ENCODE measurements at regions not wholly inside any gene's neighbourhood (a gene's known extent, or its start where the extent isn't known, plus 50 kb on each side); places are given as distances from the start of the nearest gene placed in this dataset.

- DNase-seq (ENCODE audit: low read depth in 2 of 2) = no peak
- Histone ChIP-seq H3K9me3 (ENCODE audit: control insufficient read depth, insufficient read depth, low read depth, low read length) (no peaks in the 10 kb centered on the region), H4K20me1 (ENCODE audit: control insufficient read depth, extremely low read depth, insufficient read depth, low read length) (no peaks in the 10 kb centered on the region), H2AFZ (ENCODE audit: low read length) (no peak overlapping the region), H3K4me1 (ENCODE audit: control insufficient read depth, extremely low read depth, insufficient read depth, low read length) (no peaks in the 10 kb centered on the region), H3K79me2 (ENCODE audit: control insufficient read depth, insufficient read depth, low read length) (no peaks in the 10 kb centered on the region), H3K9ac (ENCODE audit: insufficient read depth, low read length) (no peak overlapping the region), H3K36me3 (ENCODE audit: control insufficient read depth, insufficient read depth, low read length) (no peaks in the 10 kb centered on the region), H3K4me2 (ENCODE audit: extremely low read depth, insufficient read depth, low read length) (no peak overlapping the region), H3K27ac (ENCODE audit: insufficient read depth, low read length) (no peak overlapping the region), H3K27me3 (ENCODE audit: control insufficient read depth, insufficient read depth, low read length) (no peaks in the 10 kb centered on the region), H3K4me3 (replicated peaks in 1 of 4; ENCODE audit: control extremely low read depth in 1 of 4, insufficient read depth in 1 of 4, low read depth in 3 of 4, low read length in 4 of 4) (no peak overlapping the region)
- no peak for TF ChIP-seq CTCF (conservative IDR thresholded peaks at IDR 0.05 in 1 of 2, IDR thresholded peaks at IDR 0.05 in 1 of 2; ENCODE audit: low read depth in 1 of 2, low read length in 2 of 2)
Observed at GRCh38 chr9:79383096-79383495, 188.7 kb upstream of the TLE4 start.

GRCh38 chr9:79384091-79384490, 187.7 kb upstream of the TLE4 start:
- H3K27ac ChIP-seq (ENCODE audit: insufficient read depth, low read length) = no peak overlapping the region
- no peak overlapping the region for H3K9ac ChIP-seq (ENCODE audit: insufficient read depth, low read length)
- no peaks in the 10 kb centered on the region for H3K27me3 ChIP-seq (ENCODE audit: control insufficient read depth, insufficient read depth, low read length)
- TF ChIP-seq CTCF (conservative IDR thresholded peaks at IDR 0.05 in 1 of 2, IDR thresholded peaks at IDR 0.05 in 1 of 2; ENCODE audit: low read depth in 1 of 2, low read length in 2 of 2) (no peak), EZH2 (IDR thresholded peaks at IDR 0.05; ENCODE audit: low read length, missing control alignments) (no peak)
- no peak overlapping the region for H3K4me2 ChIP-seq (ENCODE audit: extremely low read depth, insufficient read depth, low read length)
- H3K79me2 ChIP-seq (ENCODE audit: control insufficient read depth, insufficient read depth, low read length) = no peaks in the 10 kb centered on the region
- no peaks in the 10 kb centered on the region for H3K9me3 ChIP-seq (ENCODE audit: control insufficient read depth, insufficient read depth, low read depth, low read length)
- no peaks in the 10 kb centered on the region for H4K20me1 ChIP-seq (ENCODE audit: control insufficient read depth, extremely low read depth, insufficient read depth, low read length)
- no peak overlapping the region for H3K4me3 ChIP-seq (replicated peaks in 1 of 4; ENCODE audit: control extremely low read depth in 1 of 4, insufficient read depth in 1 of 4, low read depth in 3 of 4, low read length in 4 of 4)
- no peak overlapping the region for H2AFZ ChIP-seq (ENCODE audit: low read length)
- no peaks in the 10 kb centered on the region for H3K36me3 ChIP-seq (ENCODE audit: control insufficient read depth, insufficient read depth, low read length)
- DNase-seq (ENCODE audit: low read depth in 2 of 2) = no peak
- no peaks in the 10 kb centered on the region for H3K4me1 ChIP-seq (ENCODE audit: control insufficient read depth, extremely low read depth, insufficient read depth, low read length)

GRCh38 chr9:79384501-79384900, 187.3 kb upstream of the TLE4 start:
- H3K27me3 ChIP-seq (ENCODE audit: control insufficient read depth, insufficient read depth, low read length) = no peaks in the 10 kb centered on the region
- TF ChIP-seq EZH2 (IDR thresholded peaks at IDR 0.05; ENCODE audit: low read length, missing control alignments) = no peak
- no peak for TF ChIP-seq CTCF (conservative IDR thresholded peaks at IDR 0.05 in 1 of 2, IDR thresholded peaks at IDR 0.05 in 1 of 2; ENCODE audit: low read depth in 1 of 2, low read length in 2 of 2)
- H4K20me1 ChIP-seq (ENCODE audit: control insufficient read depth, extremely low read depth, insufficient read depth, low read length) = no peaks in the 10 kb centered on the region
- no peak overlapping the region for H3K27ac ChIP-seq (ENCODE audit: insufficient read depth, low read length)
- no peaks in the 10 kb centered on the region for H3K9me3 ChIP-seq (ENCODE audit: control insufficient read depth, insufficient read depth, low read depth, low read length)
- no peak overlapping the region for H3K4me2 ChIP-seq (ENCODE audit: extremely low read depth, insufficient read depth, low read length)
- H3K79me2 ChIP-seq (ENCODE audit: control insufficient read depth, insufficient read depth, low read length) = no peaks in the 10 kb centered on the region
- no peaks in the 10 kb centered on the region for H3K4me1 ChIP-seq (ENCODE audit: control insufficient read depth, extremely low read depth, insufficient read depth, low read length)
- no peak overlapping the region for H3K4me3 ChIP-seq (replicated peaks in 1 of 4; ENCODE audit: control extremely low read depth in 1 of 4, insufficient read depth in 1 of 4, low read depth in 3 of 4, low read length in 4 of 4)
- DNase-seq (ENCODE audit: low read depth in 2 of 2) = peak in 1 of 2 donors; percentile 90
- H3K36me3 ChIP-seq (ENCODE audit: control insufficient read depth, insufficient read depth, low read length) = no peaks in the 10 kb centered on the region
- no peak overlapping the region for H3K9ac ChIP-seq (ENCODE audit: insufficient read depth, low read length)
- H2AFZ ChIP-seq (ENCODE audit: low read length) = no peak overlapping the region
